CD4-positive, CD25-positive, alpha-beta regulatory T cell (primary cell): ENCODE measurements at regions not wholly inside any gene's neighbourhood (a gene's known extent, or its start where the extent isn't known, plus 50 kb on each side); places are given as distances from the start of the nearest gene placed in this dataset.
"Not testable (repeated sequence)": the region's sequence is repeated elsewhere in the genome, so short reads cannot be mapped to it uniquely, and the experiment has no call there.

Source experiments
- ATAC-seq, 2 donors: fragments of 150-1000 bp; cut with Tn5 transposase; one replicate each; pipeline ENCODE4 v1.10.0; 2021; ENCODE audit warnings: low read depth in 2 of 2, moderate number of reproducible peaks in 2 of 2, moderate library complexity in 1 of 2
- DNase-seq, 3 donors: peaks; one replicate each; pipeline versions ENCODE4 v3.0.0 to v3.0.0-alpha.2; 2012 to 2022; ENCODE audit warnings: mixed read lengths in 1 of 3
- H3K27ac ChIP-seq: one replicate; pipeline ENCODE4 v1.7.0; 2013; ENCODE audit warnings: mild to moderate bottlenecking, low read length; ENCODE audit not compliant: insufficient read depth, poor library complexity, severe bottlenecking
- H3K27me3 ChIP-seq: one replicate; pipeline ENCODE4 v1.7.0; 2013; ENCODE audit warnings: low read length; ENCODE audit not compliant: control insufficient read depth, insufficient read depth
- H3K36me3 ChIP-seq: one replicate; pipeline ENCODE4 v1.7.0; 2013; ENCODE audit warnings: mild to moderate bottlenecking, low read length, moderate library complexity; ENCODE audit not compliant: control insufficient read depth, insufficient read depth
- H3K4me1 ChIP-seq: 2 replicates; pipeline ENCODE4 v1.7.0; 2013; ENCODE audit warnings: mild to moderate bottlenecking, low read length; ENCODE audit not compliant: insufficient read depth, control insufficient read depth, poor library complexity, severe bottlenecking
- H3K4me3 ChIP-seq: one replicate; pipeline ENCODE4 v1.7.0; 2013; ENCODE audit warnings: low read depth, mild to moderate bottlenecking, low read length, moderate library complexity
- H3K9me3 ChIP-seq, 2 experiments: 1 replicate in 1 of 2; 2 replicates in 1 of 2; pipeline ENCODE4 v1.7.0; 2013; ENCODE audit warnings: low read length in 2 of 2, mild to moderate bottlenecking in 1 of 2, moderate library complexity in 1 of 2; ENCODE audit not compliant: control insufficient read depth in 2 of 2
- H3K27ac Mint-ChIP-seq, 3 donors: one replicate each; pipeline ENCODE4 v1.8.0; 2020 to 2022; ENCODE audit warnings: mild to moderate bottlenecking in 3 of 3, mixed read lengths in 3 of 3, moderate library complexity in 2 of 3
- H3K27me3 Mint-ChIP-seq: one replicate; pipeline ENCODE4 v1.8.0; 2022; ENCODE audit warnings: mild to moderate bottlenecking, mixed read lengths
- H3K36me3 Mint-ChIP-seq: one replicate; pipeline ENCODE4 v1.8.0; 2020; ENCODE audit warnings: mixed read lengths
- H3K4me1 Mint-ChIP-seq, 4 donors: one replicate each; pipeline ENCODE4 v1.8.0; 2020 to 2022; ENCODE audit warnings: mixed read lengths in 4 of 4, mild to moderate bottlenecking in 1 of 4
- H3K4me3 Mint-ChIP-seq, 4 donors: one replicate each; pipeline ENCODE4 v1.8.0; 2020 to 2022; ENCODE audit warnings: mild to moderate bottlenecking in 4 of 4, mixed read lengths in 4 of 4, moderate library complexity in 3 of 4
- H3K9me3 Mint-ChIP-seq, 7 donors: one replicate each; pipeline ENCODE4 v1.8.0; 2020 to 2022; ENCODE audit warnings: mixed read lengths in 7 of 7, mild to moderate bottlenecking in 3 of 7, moderate library complexity in 2 of 7

GRCh38 chr11:93608364-93608763, 53.1 kb upstream of the CEP295 start:
- H3K27ac Mint-ChIP-seq: no peak overlapping the region
- H3K36me3 Mint-ChIP-seq: no peaks in the 10 kb centered on the region
- H3K9me3 ChIP-seq: no peaks in the 10 kb centered on the region
- no peak for DNase-seq
- H3K4me3 Mint-ChIP-seq: no peak overlapping the region
- no peak overlapping the region for H3K27ac ChIP-seq
- no peaks in the 10 kb centered on the region for H3K4me1 ChIP-seq
- no peak for ATAC-seq
- no peaks in the 10 kb centered on the region for H3K9me3 Mint-ChIP-seq
- peaks cover 9% of the 10 kb centered on the region for H3K27me3 Mint-ChIP-seq
- no peaks in the 10 kb centered on the region for H3K36me3 ChIP-seq
- H3K4me3 ChIP-seq: no peak overlapping the region
- H3K4me1 Mint-ChIP-seq: no peaks in the 10 kb centered on the region
- H3K27me3 ChIP-seq: no peaks in the 10 kb centered on the region

GRCh38 chr11:93606721-93607120, 54.8 kb upstream of the CEP295 start:
- Histone ChIP-seq H3K36me3 (no peaks in the 10 kb centered on the region), H3K9me3 (no peaks in the 10 kb centered on the region), H3K4me1 (no peaks in the 10 kb centered on the region), H3K27me3 (no peaks in the 10 kb centered on the region), H3K27ac (no peak overlapping the region), H3K4me3 (no peak overlapping the region)
- Mint-ChIP-seq H3K4me1 (no peaks in the 10 kb centered on the region), H3K9me3 (no peaks in the 10 kb centered on the region), H3K4me3 (no peak overlapping the region), H3K36me3 (no peaks in the 10 kb centered on the region), H3K27me3 (peaks cover 9% of the 10 kb centered on the region), H3K27ac (no peak overlapping the region)
- ATAC-seq (no peak), DNase-seq (no peak)

GRCh38 chr11:93606314-93606713, 55.2 kb upstream of the CEP295 start:
- Mint-ChIP-seq H3K27me3 (peaks cover 9% of the 10 kb centered on the region), H3K27ac (no peak overlapping the region), H3K9me3 (no peaks in the 10 kb centered on the region), H3K4me1 (no peaks in the 10 kb centered on the region), H3K36me3 (no peaks in the 10 kb centered on the region), H3K4me3 (no peak overlapping the region)
- H3K4me1 ChIP-seq: no peaks in the 10 kb centered on the region
- no peaks in the 10 kb centered on the region for H3K9me3 ChIP-seq
- no peaks in the 10 kb centered on the region for H3K36me3 ChIP-seq
- DNase-seq (no peak), ATAC-seq (no peak)
- H3K27ac ChIP-seq: no peak overlapping the region
- H3K4me3 ChIP-seq: no peak overlapping the region
- no peaks in the 10 kb centered on the region for H3K27me3 ChIP-seq

GRCh38 chr11:93605642-93606041, 55.8 kb upstream of the CEP295 start:
- peaks cover 0 to 3% (median 0%) of the 10 kb centered on the region in 7 donors for H3K9me3 Mint-ChIP-seq
- Histone ChIP-seq H3K4me3 (no peak overlapping the region), H3K27me3 (peaks cover 2% of the 10 kb centered on the region), H3K27ac (no peak overlapping the region), H3K9me3 (no peaks in the 10 kb centered on the region), H3K36me3 (no peaks in the 10 kb centered on the region), H3K4me1 (no peaks in the 10 kb centered on the region)
- peaks cover 9% of the 10 kb centered on the region for H3K27me3 Mint-ChIP-seq
- H3K27ac Mint-ChIP-seq: no peak overlapping the region
- ATAC-seq: no peak
- no peak overlapping the region for H3K4me3 Mint-ChIP-seq
- no peaks in the 10 kb centered on the region for H3K4me1 Mint-ChIP-seq
- no peaks in the 10 kb centered on the region for H3K36me3 Mint-ChIP-seq
- no peak for DNase-seq

- no peaks in the 10 kb centered on the region for H3K36me3 ChIP-seq
- no peak overlapping the region for H3K27ac ChIP-seq
- Mint-ChIP-seq H3K4me1 (no peaks in the 10 kb centered on the region), H3K36me3 (no peaks in the 10 kb centered on the region), H3K4me3 (no peak overlapping the region), H3K27ac (no peak overlapping the region), H3K27me3 (peaks cover 12% of the 10 kb centered on the region), H3K9me3 (peaks cover 0 to 3% (median 0%) of the 10 kb centered on the region in 7 donors)
- H3K9me3 ChIP-seq: no peaks in the 10 kb centered on the region
- H3K4me1 ChIP-seq: no peaks in the 10 kb centered on the region
- DNase-seq: no peak
- ATAC-seq: no peak
- H3K4me3 ChIP-seq: no peak overlapping the region
- H3K27me3 ChIP-seq: peaks cover 8% of the 10 kb centered on the region
Measured at GRCh38 chr11:93604008-93604660, 57.3 kb upstream of the CEP295 start.

- Mint-ChIP-seq H3K36me3 (no peaks in the 10 kb centered on the region), H3K27me3 (peaks cover 19% of the 10 kb centered on the region), H3K4me3 (no peak overlapping the region), H3K4me1 (no peaks in the 10 kb centered on the region), H3K9me3 (peaks cover 0 to 3% (median 0%) of the 10 kb centered on the region in 7 donors), H3K27ac (peak overlapping the region in 1 of 3 donors; percentile 3)
- H3K27me3 ChIP-seq: peaks cover 9% of the 10 kb centered on the region
- no peaks in the 10 kb centered on the region for H3K4me1 ChIP-seq
- no peak for ATAC-seq
- no peaks in the 10 kb centered on the region for H3K9me3 ChIP-seq
- no peak overlapping the region for H3K4me3 ChIP-seq
- DNase-seq: no peak
- H3K27ac ChIP-seq: no peak overlapping the region
- H3K36me3 ChIP-seq: no peaks in the 10 kb centered on the region
Measured at GRCh38 chr11:93603225-93604007, 58.1 kb upstream of the CEP295 start.

GRCh38 chr11:93596171-93596570, 53.0 kb upstream of the SMCO4 start:
- not testable (repeated sequence) for H3K9me3 Mint-ChIP-seq, H3K36me3 Mint-ChIP-seq, H3K36me3 ChIP-seq, H3K9me3 ChIP-seq, ATAC-seq, H3K4me3 ChIP-seq, H3K4me1 Mint-ChIP-seq, H3K4me3 Mint-ChIP-seq, H3K27me3 ChIP-seq, H3K4me1 ChIP-seq, H3K27ac ChIP-seq, DNase-seq, H3K27ac Mint-ChIP-seq
- peaks cover 13% of the 10 kb centered on the region for H3K27me3 Mint-ChIP-seq
